Vagina (tissue), 2 donors: ENCODE measurements at regions not wholly inside any gene's neighbourhood (a gene's known extent, or its start where the extent isn't known, plus 50 kb on each side); places are given as distances from the start of the nearest gene placed in this dataset.

Experiments
- DNase-seq, 2 donors: peaks; one replicate each; pipeline ENCODE4 v3.0.0-alpha.2; 2017; ENCODE audit errors: extremely low spot score in 2 of 2
- H3K27ac ChIP-seq: fragments of 200-600 bp; sonication (generic); one replicate; pipeline ENCODE4 v1.5.1; 2019
- H3K27me3 ChIP-seq: fragments of 200-600 bp; sonication (generic); one replicate; pipeline ENCODE4 v1.5.1; 2019
- H3K36me3 ChIP-seq, 2 donors: fragments of 200-600 bp; sonication (generic); one replicate each; pipeline ENCODE4 v1.5.1; 2017 to 2019
- H3K4me1 ChIP-seq: fragments of 200-600 bp; sonication (generic); one replicate; pipeline ENCODE4 v1.5.1; 2019
- H3K4me3 ChIP-seq, 2 donors: fragments of 200-600 bp; sonication (generic); 1 replicate in 1 of 2; 2 replicates in 1 of 2; pipeline ENCODE4 v1.5.1; 2016 to 2019
- H3K9me3 ChIP-seq: fragments of 200-600 bp; sonication (generic); one replicate; pipeline ENCODE4 v1.5.1; 2019
- CTCF ChIP-seq, 3 experiments: fragments of 450-650 bp in 2 of 3; fragments of 200-600 bp in 1 of 3; sonication (generic) in 1 of 3; IDR thresholded peaks; one replicate each; pipeline ENCODE4 v1.5.1; 2017 to 2019; ENCODE audit warnings: antibody characterized with exemption in 3 of 3, mild to moderate bottlenecking in 2 of 3, moderate library complexity in 2 of 3
- POLR2A ChIP-seq, 2 donors: fragments of 450-650 bp; IDR thresholded peaks; one replicate each; pipeline ENCODE4 v1.6.1; 2017; ENCODE audit warnings: antibody characterized with exemption in 2 of 2, mild to moderate bottlenecking in 2 of 2, moderate library complexity in 2 of 2
- POLR2AphosphoS5 ChIP-seq, 2 donors: sonication (generic); formaldehyde crosslinking; IDR thresholded peaks; one replicate each; pipeline ENCODE4 v1.9.0; 2017; ENCODE audit warnings: antibody characterized with exemption in 2 of 2, mild to moderate bottlenecking in 2 of 2, low read depth in 1 of 2; ENCODE audit not compliant: insufficient read depth in 1 of 2
- intact Hi-C: fragments of 100-400 bp; cut with DNase I; formaldehyde crosslinking; loops from one replicate; pipeline ENCODE4 v1.15.1; 2023

GRCh38 chr5:52497133-52497693, 290.5 kb upstream of the ITGA1 start:
- H3K36me3 ChIP-seq = no peaks in the 10 kb centered on the region
- H3K9me3 ChIP-seq = no peaks in the 10 kb centered on the region
- no peaks in the 10 kb centered on the region for H3K4me1 ChIP-seq
- intact Hi-C loops = no loop called here
- no peak for DNase-seq
- H3K4me3 ChIP-seq = no peak overlapping the region
- TF ChIP-seq CTCF (IDR thresholded peaks at IDR 0.05) (no peak), POLR2AphosphoS5 (IDR thresholded peaks at IDR 0.05; ENCODE audit: insufficient read depth in 1 of 2, low read depth in 1 of 2) (no peak), POLR2A (IDR thresholded peaks at IDR 0.05) (no peak)
- H3K27ac ChIP-seq = no peak overlapping the region
- H3K27me3 ChIP-seq = no peaks in the 10 kb centered on the region

GRCh38 chr5:52498607-52499006, 289.1 kb upstream of the ITGA1 start:
- DNase-seq = no peak
- intact Hi-C loops = no loop called here
- H3K36me3 ChIP-seq = no peaks in the 10 kb centered on the region
- no peaks in the 10 kb centered on the region for H3K4me1 ChIP-seq
- no peak overlapping the region for H3K27ac ChIP-seq
- TF ChIP-seq CTCF (IDR thresholded peaks at IDR 0.05) (no peak), POLR2AphosphoS5 (IDR thresholded peaks at IDR 0.05; ENCODE audit: insufficient read depth in 1 of 2, low read depth in 1 of 2) (no peak), POLR2A (IDR thresholded peaks at IDR 0.05) (no peak)
- H3K4me3 ChIP-seq = no peak overlapping the region
- no peaks in the 10 kb centered on the region for H3K27me3 ChIP-seq
- no peaks in the 10 kb centered on the region for H3K9me3 ChIP-seq

- H3K9me3 ChIP-seq = no peaks in the 10 kb centered on the region
- no peaks in the 10 kb centered on the region for H3K27me3 ChIP-seq
- DNase-seq = no peak
- intact Hi-C loops = no loop called here
- H3K27ac ChIP-seq = no peak overlapping the region
- no peaks in the 10 kb centered on the region for H3K36me3 ChIP-seq
- H3K4me3 ChIP-seq = no peak overlapping the region
- TF ChIP-seq POLR2A (IDR thresholded peaks at IDR 0.05) (no peak), POLR2AphosphoS5 (IDR thresholded peaks at IDR 0.05; ENCODE audit: insufficient read depth in 1 of 2, low read depth in 1 of 2) (no peak), CTCF (IDR thresholded peaks at IDR 0.05) (no peak)
- no peaks in the 10 kb centered on the region for H3K4me1 ChIP-seq
These were observed 285.2 kb upstream of the ITGA1 start for GRCh38 chr5:52502460-52502999.

GRCh38 chr5:52504584-52505240, 283.0 kb upstream of the ITGA1 start:
- H3K4me1 ChIP-seq = no peaks in the 10 kb centered on the region
- no peaks in the 10 kb centered on the region for H3K9me3 ChIP-seq
- H3K36me3 ChIP-seq = no peaks in the 10 kb centered on the region
- no peak for DNase-seq
- no peaks in the 10 kb centered on the region for H3K27me3 ChIP-seq
- TF ChIP-seq CTCF (IDR thresholded peaks at IDR 0.05) (no peak), POLR2A (IDR thresholded peaks at IDR 0.05) (no peak), POLR2AphosphoS5 (IDR thresholded peaks at IDR 0.05; ENCODE audit: insufficient read depth in 1 of 2, low read depth in 1 of 2) (no peak)
- H3K4me3 ChIP-seq = no peak overlapping the region
- no peak overlapping the region for H3K27ac ChIP-seq
- intact Hi-C loops = no loop called here

- TF ChIP-seq POLR2AphosphoS5 (IDR thresholded peaks at IDR 0.05; ENCODE audit: insufficient read depth in 1 of 2, low read depth in 1 of 2) (no peak), POLR2A (IDR thresholded peaks at IDR 0.05) (no peak), CTCF (IDR thresholded peaks at IDR 0.05) (no peak)
- no peak overlapping the region for H3K27ac ChIP-seq
- intact Hi-C loops = no loop called here
- H3K4me1 ChIP-seq = no peaks in the 10 kb centered on the region
- H3K9me3 ChIP-seq = no peaks in the 10 kb centered on the region
- no peaks in the 10 kb centered on the region for H3K36me3 ChIP-seq
- no peaks in the 10 kb centered on the region for H3K27me3 ChIP-seq
- H3K4me3 ChIP-seq = no peak overlapping the region
- DNase-seq = no peak
These were observed 270.0 kb upstream of the ITGA1 start for GRCh38 chr5:52517667-52518066.
